ENCODE measurements at regions not wholly inside any gene's neighbourhood (a gene's known extent, or its start where the extent isn't known, plus 50 kb on each side); places are given as distances from the start of the nearest gene placed in this dataset.

- ATAC-seq (ENCODE audit: low FRiP score) = no peak
- Histone ChIP-seq H3K9me3 (ENCODE audit: control insufficient read depth, low read length) (no peaks in the 10 kb centered on the region), H3K27ac (ENCODE audit: low read depth in 1 of 2, low read length in 2 of 2) (no peak overlapping the region), H3K4me3 (ENCODE audit: low read length in 2 of 2) (no peak overlapping the region), H3K27me3 (ENCODE audit: control insufficient read depth in 1 of 2, insufficient read depth in 2 of 2, low read length in 1 of 2) (no peaks in the 10 kb centered on the region), H3K36me3 (ENCODE audit: control insufficient read depth in 1 of 2, insufficient read depth in 2 of 2, low read length in 1 of 2) (no peaks in the 10 kb centered on the region), H3K4me1 (ENCODE audit: control insufficient read depth in 1 of 2, insufficient read depth in 2 of 2, low read length in 2 of 2) (no peaks in the 10 kb centered on the region)
- WGBS, 2 donors = 73 to 82% methylated on average over 6 of the region's 6 CpGs
- intact Hi-C loops (cut with DNase I) = no loop called here
- no peak for DNase-seq
These were observed 161.6 kb upstream of the GALNT13 start for GRCh38 chr2:153710128-153710527.

GRCh38 chr2:153715218-153715850, 156.4 kb upstream of the GALNT13 start:
- DNase-seq = no peak
- 50 to 51% methylated on average over 2 of the region's 2 CpGs for WGBS, 2 donors
- no peaks in the 10 kb centered on the region for H3K4me1 ChIP-seq (ENCODE audit: control insufficient read depth in 1 of 2, insufficient read depth in 2 of 2, low read length in 2 of 2)
- H3K27ac ChIP-seq (ENCODE audit: low read depth in 1 of 2, low read length in 2 of 2) = no peak overlapping the region
- H3K9me3 ChIP-seq (ENCODE audit: control insufficient read depth, low read length) = no peaks in the 10 kb centered on the region
- H3K36me3 ChIP-seq (ENCODE audit: control insufficient read depth in 1 of 2, insufficient read depth in 2 of 2, low read length in 1 of 2) = no peaks in the 10 kb centered on the region
- H3K4me3 ChIP-seq (ENCODE audit: low read length in 2 of 2) = no peak overlapping the region
- intact Hi-C loops (cut with DNase I) = no loop called here
- no peaks in the 10 kb centered on the region for H3K27me3 ChIP-seq (ENCODE audit: control insufficient read depth in 1 of 2, insufficient read depth in 2 of 2, low read length in 1 of 2)
- no peak for ATAC-seq (ENCODE audit: low FRiP score)

DNA sequence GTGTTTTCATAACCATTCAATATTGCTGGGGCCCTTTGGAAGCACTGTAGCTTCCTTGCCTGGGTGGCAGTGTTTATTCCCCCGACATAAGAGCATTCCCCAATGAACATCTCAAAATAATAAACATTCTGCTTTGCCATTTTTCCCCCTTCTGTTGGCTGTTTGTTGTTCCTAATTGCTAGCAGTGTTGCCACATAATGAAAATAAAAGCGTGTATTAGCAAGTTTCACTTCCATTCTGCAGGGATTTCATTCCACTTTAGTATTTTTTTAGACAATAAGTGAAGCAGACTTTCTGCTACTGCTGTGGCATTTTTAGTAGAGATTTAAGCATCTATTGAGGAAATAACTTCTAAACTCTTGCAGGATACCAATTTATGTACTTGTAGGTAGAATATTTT, 154.7 kb upstream of the GALNT13 start:
- H3K4me3 ChIP-seq (ENCODE audit: low read length in 2 of 2) = no peak overlapping the region
- no peaks in the 10 kb centered on the region for H3K36me3 ChIP-seq (ENCODE audit: control insufficient read depth in 1 of 2, insufficient read depth in 2 of 2, low read length in 1 of 2)
- H3K27ac ChIP-seq (ENCODE audit: low read depth in 1 of 2, low read length in 2 of 2) = no peak overlapping the region
- ATAC-seq (ENCODE audit: low FRiP score) (no peak), DNase-seq (no peak)
- intact Hi-C loops (cut with DNase I) = no loop called here
- no peaks in the 10 kb centered on the region for H3K27me3 ChIP-seq (ENCODE audit: control insufficient read depth in 1 of 2, insufficient read depth in 2 of 2, low read length in 1 of 2)
- H3K9me3 ChIP-seq (ENCODE audit: control insufficient read depth, low read length) = no peaks in the 10 kb centered on the region
- no peaks in the 10 kb centered on the region for H3K4me1 ChIP-seq (ENCODE audit: control insufficient read depth in 1 of 2, insufficient read depth in 2 of 2, low read length in 2 of 2)
- WGBS, 2 donors = 38 to 54% methylated on average over 2 of the region's 2 CpGs

- Histone ChIP-seq H3K4me1 (ENCODE audit: control insufficient read depth in 1 of 2, insufficient read depth in 2 of 2, low read length in 2 of 2) (no peaks in the 10 kb centered on the region), H3K9me3 (ENCODE audit: control insufficient read depth, low read length) (no peaks in the 10 kb centered on the region), H3K27me3 (ENCODE audit: control insufficient read depth in 1 of 2, insufficient read depth in 2 of 2, low read length in 1 of 2) (no peaks in the 10 kb centered on the region), H3K36me3 (ENCODE audit: control insufficient read depth in 1 of 2, insufficient read depth in 2 of 2, low read length in 1 of 2) (no peaks in the 10 kb centered on the region), H3K27ac (ENCODE audit: low read depth in 1 of 2, low read length in 2 of 2) (no peak overlapping the region), H3K4me3 (ENCODE audit: low read length in 2 of 2) (no peak overlapping the region)
- intact Hi-C loops (cut with DNase I) = no loop called here
- no peak for ATAC-seq (ENCODE audit: low FRiP score)
- DNase-seq = no peak
These were observed 132.3 kb upstream of the GALNT13 start for GRCh38 chr2:153739394-153739793.

- intact Hi-C loops (cut with DNase I) = no loop called here
- Histone ChIP-seq H3K4me1 (ENCODE audit: control insufficient read depth in 1 of 2, insufficient read depth in 2 of 2, low read length in 2 of 2) (no peaks in the 10 kb centered on the region), H3K36me3 (ENCODE audit: control insufficient read depth in 1 of 2, insufficient read depth in 2 of 2, low read length in 1 of 2) (no peaks in the 10 kb centered on the region), H3K4me3 (ENCODE audit: low read length in 2 of 2) (no peak overlapping the region), H3K27me3 (ENCODE audit: control insufficient read depth in 1 of 2, insufficient read depth in 2 of 2, low read length in 1 of 2) (no peaks in the 10 kb centered on the region), H3K9me3 (ENCODE audit: control insufficient read depth, low read length) (peaks cover 4% of the 10 kb centered on the region), H3K27ac (ENCODE audit: low read depth in 1 of 2, low read length in 2 of 2) (no peak overlapping the region)
- no peak for DNase-seq
- WGBS, 2 donors = 40 to 50% methylated on average over 1 of the region's 1 CpG
- ATAC-seq (ENCODE audit: low FRiP score) = no peak
These were observed 109.8 kb upstream of the GALNT13 start for GRCh38 chr2:153761936-153762335.

DNA sequence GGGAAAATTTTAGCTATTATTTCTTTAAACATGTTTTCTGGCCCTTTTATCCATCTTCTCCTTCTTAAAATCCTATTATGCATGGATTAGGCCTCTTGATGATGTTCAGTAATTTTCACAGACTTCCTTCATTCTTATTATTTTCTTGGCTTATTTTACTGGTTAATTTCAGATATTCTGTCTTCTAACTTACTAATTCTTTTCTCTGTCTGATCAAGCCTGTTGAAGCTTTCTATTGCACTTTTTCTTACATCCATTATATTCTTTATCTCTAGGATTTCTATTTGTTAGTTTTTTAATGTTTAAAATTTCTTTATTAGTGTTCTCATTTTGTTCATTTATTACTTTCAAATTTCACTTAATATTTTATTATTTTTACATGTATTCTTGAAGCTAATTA, 105.3 kb upstream of the GALNT13 start:
- ATAC-seq (ENCODE audit: low FRiP score) = no peak

GRCh38 chr2:153770359-153770991, 101.2 kb upstream of the GALNT13 start:
- ATAC-seq (ENCODE audit: low FRiP score) (no peak), DNase-seq (no peak)
- intact Hi-C loops (cut with DNase I) = no loop called here
- Histone ChIP-seq H3K27ac (ENCODE audit: low read depth in 1 of 2, low read length in 2 of 2) (no peak overlapping the region), H3K9me3 (ENCODE audit: control insufficient read depth, low read length) (peaks cover 1% of the 10 kb centered on the region), H3K4me3 (ENCODE audit: low read length in 2 of 2) (no peak overlapping the region), H3K4me1 (ENCODE audit: control insufficient read depth in 1 of 2, insufficient read depth in 2 of 2, low read length in 2 of 2) (no peaks in the 10 kb centered on the region), H3K27me3 (ENCODE audit: control insufficient read depth in 1 of 2, insufficient read depth in 2 of 2, low read length in 1 of 2) (no peaks in the 10 kb centered on the region), H3K36me3 (ENCODE audit: control insufficient read depth in 1 of 2, insufficient read depth in 2 of 2, low read length in 1 of 2) (no peaks in the 10 kb centered on the region)
- 46 to 51% methylated on average over 4 of the region's 4 CpGs for WGBS, 2 donors

More for the DNA sequence above, 105.3 kb upstream of the GALNT13 start:
- Histone ChIP-seq H3K27ac (ENCODE audit: low read depth in 1 of 2, low read length in 2 of 2) (no peak overlapping the region), H3K9me3 (ENCODE audit: control insufficient read depth, low read length) (peaks cover 4% of the 10 kb centered on the region), H3K27me3 (ENCODE audit: control insufficient read depth in 1 of 2, insufficient read depth in 2 of 2, low read length in 1 of 2) (no peaks in the 10 kb centered on the region), H3K4me3 (ENCODE audit: low read length in 2 of 2) (no peak overlapping the region), H3K4me1 (ENCODE audit: control insufficient read depth in 1 of 2, insufficient read depth in 2 of 2, low read length in 2 of 2) (no peaks in the 10 kb centered on the region), H3K36me3 (ENCODE audit: control insufficient read depth in 1 of 2, insufficient read depth in 2 of 2, low read length in 1 of 2) (no peaks in the 10 kb centered on the region)
- intact Hi-C loops (cut with DNase I) = no loop called here
- no peak for DNase-seq

GRCh38 chr2:153780241-153780640, 91.5 kb upstream of the GALNT13 start:
- Histone ChIP-seq H3K4me1 (ENCODE audit: control insufficient read depth in 1 of 2, insufficient read depth in 2 of 2, low read length in 2 of 2) (no peaks in the 10 kb centered on the region), H3K36me3 (ENCODE audit: control insufficient read depth in 1 of 2, insufficient read depth in 2 of 2, low read length in 1 of 2) (no peaks in the 10 kb centered on the region), H3K27ac (ENCODE audit: low read depth in 1 of 2, low read length in 2 of 2) (no peak overlapping the region), H3K9me3 (ENCODE audit: control insufficient read depth, low read length) (peaks cover 1% of the 10 kb centered on the region), H3K27me3 (ENCODE audit: control insufficient read depth in 1 of 2, insufficient read depth in 2 of 2, low read length in 1 of 2) (no peaks in the 10 kb centered on the region), H3K4me3 (ENCODE audit: low read length in 2 of 2) (no peak overlapping the region)
- intact Hi-C loops (cut with DNase I) = no loop called here
- WGBS, 2 donors = 71 to 77% methylated on average over 2 of the region's 2 CpGs
- DNase-seq (no peak), ATAC-seq (ENCODE audit: low FRiP score) (no peak)

DNA sequence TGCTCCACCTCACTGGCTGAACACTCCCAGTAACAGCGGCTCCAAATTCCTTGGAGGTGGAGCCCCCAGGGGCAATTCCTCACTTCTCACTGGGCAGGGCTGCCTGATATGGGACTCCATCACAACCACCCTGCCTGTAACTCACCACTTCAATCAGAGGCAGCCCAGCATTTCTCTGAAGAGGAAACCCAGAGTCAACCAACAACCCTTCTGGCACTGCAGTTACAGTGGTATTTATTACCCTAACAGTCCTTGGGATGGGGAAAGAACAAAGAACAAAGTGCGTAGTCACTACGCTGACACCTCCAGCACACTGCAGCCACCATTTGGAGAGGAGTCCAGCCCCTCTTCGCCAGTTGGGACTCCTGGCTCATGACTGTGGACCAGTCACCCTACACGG, 85.7 kb upstream of the GALNT13 start:
- intact Hi-C loops (cut with DNase I) = no loop called here
- WGBS, 2 donors = 74 to 75% methylated on average over 5 of the region's 5 CpGs
- DNase-seq = no peak

More for the DNA sequence above, 85.7 kb upstream of the GALNT13 start:
- no peak for ATAC-seq (ENCODE audit: low FRiP score)
- H3K9me3 ChIP-seq (ENCODE audit: control insufficient read depth, low read length) = no peaks in the 10 kb centered on the region
- no peak overlapping the region for H3K4me3 ChIP-seq (ENCODE audit: low read length in 2 of 2)
- no peaks in the 10 kb centered on the region for H3K36me3 ChIP-seq (ENCODE audit: control insufficient read depth in 1 of 2, insufficient read depth in 2 of 2, low read length in 1 of 2)
- H3K4me1 ChIP-seq (ENCODE audit: control insufficient read depth in 1 of 2, insufficient read depth in 2 of 2, low read length in 2 of 2) = no peaks in the 10 kb centered on the region
- no peak overlapping the region for H3K27ac ChIP-seq (ENCODE audit: low read depth in 1 of 2, low read length in 2 of 2)
- H3K27me3 ChIP-seq (ENCODE audit: control insufficient read depth in 1 of 2, insufficient read depth in 2 of 2, low read length in 1 of 2) = no peaks in the 10 kb centered on the region
